ENCODE measurements at regions not wholly inside any gene's neighbourhood (a gene's known extent, or its start where the extent isn't known, plus 50 kb on each side); places are given as distances from the start of the nearest gene placed in this dataset.
"Not testable (repeated sequence)": the region's sequence is repeated elsewhere in the genome, so short reads cannot be mapped to it uniquely, and the experiment has no call there.

- H3K4me1 ChIP-seq (ENCODE audit: control insufficient read depth, insufficient read depth, low read length) = no peaks in the 10 kb centered on the region
- no peak overlapping the region for H3K4me3 ChIP-seq (ENCODE audit: low read depth, low read length)
- no peaks in the 10 kb centered on the region for H3K36me3 ChIP-seq (ENCODE audit: control insufficient read depth, insufficient read depth, low read length)
- no peak overlapping the region for H3K9ac ChIP-seq (ENCODE audit: low read depth, low read length)
- H3K27me3 ChIP-seq (ENCODE audit: control insufficient read depth, insufficient read depth, low read length) = no peaks in the 10 kb centered on the region
- H3K9me3 ChIP-seq (ENCODE audit: control insufficient read depth, insufficient read depth, low read length) = no peaks in the 10 kb centered on the region
These were observed 544.2 kb downstream of the KIF20B start for GRCh38 chr10:90245623-90246022.

GRCh38 chr10:90250784-90251183 lies 549.4 kb downstream of the KIF20B start:
- not testable (repeated sequence) for H3K27me3 ChIP-seq (ENCODE audit: control insufficient read depth, insufficient read depth, low read length); H3K9ac ChIP-seq (ENCODE audit: low read depth, low read length); H3K36me3 ChIP-seq (ENCODE audit: control insufficient read depth, insufficient read depth, low read length); H3K9me3 ChIP-seq (ENCODE audit: control insufficient read depth, insufficient read depth, low read length); H3K4me1 ChIP-seq (ENCODE audit: control insufficient read depth, insufficient read depth, low read length)
- H3K4me3 ChIP-seq (ENCODE audit: low read depth, low read length) = peak overlapping the region; percentile 26

- no peaks in the 10 kb centered on the region for H3K36me3 ChIP-seq (ENCODE audit: control insufficient read depth, insufficient read depth, low read length)
- H3K4me3 ChIP-seq (ENCODE audit: low read depth, low read length) = no peak overlapping the region
- H3K27me3 ChIP-seq (ENCODE audit: control insufficient read depth, insufficient read depth, low read length) = no peaks in the 10 kb centered on the region
- H3K9ac ChIP-seq (ENCODE audit: low read depth, low read length) = no peak overlapping the region
- no peaks in the 10 kb centered on the region for H3K9me3 ChIP-seq (ENCODE audit: control insufficient read depth, insufficient read depth, low read length)
- no peaks in the 10 kb centered on the region for H3K4me1 ChIP-seq (ENCODE audit: control insufficient read depth, insufficient read depth, low read length)
These were observed 568.3 kb downstream of the KIF20B start for GRCh38 chr10:90269699-90270098.

- Histone ChIP-seq H3K36me3 (ENCODE audit: control insufficient read depth, insufficient read depth, low read length) (no peaks in the 10 kb centered on the region), H3K9me3 (ENCODE audit: control insufficient read depth, insufficient read depth, low read length) (no peaks in the 10 kb centered on the region), H3K27me3 (ENCODE audit: control insufficient read depth, insufficient read depth, low read length) (no peaks in the 10 kb centered on the region), H3K9ac (ENCODE audit: low read depth, low read length) (no peak overlapping the region), H3K4me1 (ENCODE audit: control insufficient read depth, insufficient read depth, low read length) (no peaks in the 10 kb centered on the region), H3K4me3 (ENCODE audit: low read depth, low read length) (no peak overlapping the region)
These were observed 573.5 kb downstream of the KIF20B start for GRCh38 chr10:90274721-90275468.

GRCh38 chr10:90276894-90277475 lies 575.6 kb downstream of the KIF20B start:
- H3K4me3 ChIP-seq (ENCODE audit: low read depth, low read length) = no peak overlapping the region
- no peaks in the 10 kb centered on the region for H3K9me3 ChIP-seq (ENCODE audit: control insufficient read depth, insufficient read depth, low read length)
- no peaks in the 10 kb centered on the region for H3K4me1 ChIP-seq (ENCODE audit: control insufficient read depth, insufficient read depth, low read length)
- H3K36me3 ChIP-seq (ENCODE audit: control insufficient read depth, insufficient read depth, low read length) = no peaks in the 10 kb centered on the region
- no peaks in the 10 kb centered on the region for H3K27me3 ChIP-seq (ENCODE audit: control insufficient read depth, insufficient read depth, low read length)
- no peak overlapping the region for H3K9ac ChIP-seq (ENCODE audit: low read depth, low read length)

GRCh38 chr10:90286406-90286805 lies 571.4 kb downstream of the HTR7 start:
- no peaks in the 10 kb centered on the region for H3K36me3 ChIP-seq (ENCODE audit: control insufficient read depth, insufficient read depth, low read length)
- peaks cover 14% of the 10 kb centered on the region for H3K4me1 ChIP-seq (ENCODE audit: control insufficient read depth, insufficient read depth, low read length)
- no peaks in the 10 kb centered on the region for H3K27me3 ChIP-seq (ENCODE audit: control insufficient read depth, insufficient read depth, low read length)
- H3K9me3 ChIP-seq (ENCODE audit: control insufficient read depth, insufficient read depth, low read length) = no peaks in the 10 kb centered on the region
- no peak overlapping the region for H3K9ac ChIP-seq (ENCODE audit: low read depth, low read length)
- no peak overlapping the region for H3K4me3 ChIP-seq (ENCODE audit: low read depth, low read length)

GRCh38 chr10:90286941-90287340 lies 570.9 kb downstream of the HTR7 start:
- Histone ChIP-seq H3K36me3 (ENCODE audit: control insufficient read depth, insufficient read depth, low read length) (no peaks in the 10 kb centered on the region), H3K9me3 (ENCODE audit: control insufficient read depth, insufficient read depth, low read length) (no peaks in the 10 kb centered on the region), H3K27me3 (ENCODE audit: control insufficient read depth, insufficient read depth, low read length) (no peaks in the 10 kb centered on the region), H3K9ac (ENCODE audit: low read depth, low read length) (no peak overlapping the region), H3K4me3 (ENCODE audit: low read depth, low read length) (no peak overlapping the region), H3K4me1 (ENCODE audit: control insufficient read depth, insufficient read depth, low read length) (peaks cover 15% of the 10 kb centered on the region)

- H3K4me3 ChIP-seq (ENCODE audit: low read depth, low read length) = no peak overlapping the region
- H3K27me3 ChIP-seq (ENCODE audit: control insufficient read depth, insufficient read depth, low read length) = no peaks in the 10 kb centered on the region
- peaks cover 17% of the 10 kb centered on the region for H3K4me1 ChIP-seq (ENCODE audit: control insufficient read depth, insufficient read depth, low read length)
- H3K9ac ChIP-seq (ENCODE audit: low read depth, low read length) = no peak overlapping the region
- no peaks in the 10 kb centered on the region for H3K36me3 ChIP-seq (ENCODE audit: control insufficient read depth, insufficient read depth, low read length)
- H3K9me3 ChIP-seq (ENCODE audit: control insufficient read depth, insufficient read depth, low read length) = no peaks in the 10 kb centered on the region
These were observed 569.4 kb downstream of the HTR7 start for GRCh38 chr10:90288391-90288933.

GRCh38 chr10:90289037-90289436 lies 568.8 kb downstream of the HTR7 start:
- Histone ChIP-seq H3K9ac (ENCODE audit: low read depth, low read length) (no peak overlapping the region), H3K27me3 (ENCODE audit: control insufficient read depth, insufficient read depth, low read length) (no peaks in the 10 kb centered on the region), H3K4me1 (ENCODE audit: control insufficient read depth, insufficient read depth, low read length) (peaks cover 22% of the 10 kb centered on the region), H3K36me3 (ENCODE audit: control insufficient read depth, insufficient read depth, low read length) (no peaks in the 10 kb centered on the region), H3K9me3 (ENCODE audit: control insufficient read depth, insufficient read depth, low read length) (no peaks in the 10 kb centered on the region), H3K4me3 (ENCODE audit: low read depth, low read length) (no peak overlapping the region)

GRCh38 chr10:90293616-90294015 lies 564.2 kb downstream of the HTR7 start:
- Histone ChIP-seq H3K4me3 (ENCODE audit: low read depth, low read length) (no peak overlapping the region), H3K9me3 (ENCODE audit: control insufficient read depth, insufficient read depth, low read length) (no peaks in the 10 kb centered on the region), H3K4me1 (ENCODE audit: control insufficient read depth, insufficient read depth, low read length) (peaks cover 19% of the 10 kb centered on the region), H3K9ac (ENCODE audit: low read depth, low read length) (no peak overlapping the region), H3K27me3 (ENCODE audit: control insufficient read depth, insufficient read depth, low read length) (no peaks in the 10 kb centered on the region), H3K36me3 (ENCODE audit: control insufficient read depth, insufficient read depth, low read length) (peaks cover 10% of the 10 kb centered on the region)

GRCh38 chr10:90294821-90295540 lies 562.9 kb downstream of the HTR7 start:
- Histone ChIP-seq H3K4me3 (ENCODE audit: low read depth, low read length) (peak overlapping the region; percentile 86), H3K36me3 (ENCODE audit: control insufficient read depth, insufficient read depth, low read length) (peaks cover 10% of the 10 kb centered on the region), H3K4me1 (ENCODE audit: control insufficient read depth, insufficient read depth, low read length) (peaks cover 13% of the 10 kb centered on the region), H3K9ac (ENCODE audit: low read depth, low read length) (peak overlapping the region; percentile 96)
- H3K9me3 ChIP-seq (ENCODE audit: control insufficient read depth, insufficient read depth, low read length); H3K27me3 ChIP-seq (ENCODE audit: control insufficient read depth, insufficient read depth, low read length): not testable (repeated sequence)

- H3K9me3 ChIP-seq (ENCODE audit: control insufficient read depth, insufficient read depth, low read length); H3K9ac ChIP-seq (ENCODE audit: low read depth, low read length); H3K36me3 ChIP-seq (ENCODE audit: control insufficient read depth, insufficient read depth, low read length); H3K27me3 ChIP-seq (ENCODE audit: control insufficient read depth, insufficient read depth, low read length): not testable (repeated sequence)
- H3K4me3 ChIP-seq (ENCODE audit: low read depth, low read length) = peak overlapping the region; percentile 10
- H3K4me1 ChIP-seq (ENCODE audit: control insufficient read depth, insufficient read depth, low read length) = peaks cover 24% of the 10 kb centered on the region
These were observed 555.8 kb downstream of the HTR7 start for GRCh38 chr10:90302031-90302430.
